WTC11 (cell line): ENCODE measurements at regions not wholly inside any gene's neighbourhood (a gene's known extent, or its start where the extent isn't known, plus 50 kb on each side); places are given as distances from the start of the nearest gene placed in this dataset.

Experiments
- ATAC-seq: fragments of 200-7000 bp; cut with Tn5 transposase; 2 replicates; pipeline ENCODE4 v1.10.0; 2021; ENCODE audit warnings: mild to moderate bottlenecking, moderate library complexity
- CTCF ChIA-PET: fragments of 300-600 bp; sonication (Branson Sonifier 250); formaldehyde crosslinking; loops from one replicate; lab custom pipeline; 2021; ENCODE audit warnings: antibody characterized with exemption; lab: Charles Lee
- POLR2A ChIA-PET: fragments of 350-600 bp; sonication (Branson Sonifier 250); formaldehyde crosslinking; loops from one replicate; lab custom pipeline; 2021; ENCODE audit warnings: antibody characterized with exemption; lab: Charles Lee
- DNase-seq: peaks from one replicate; pipeline ENCODE4 v3.0.0; 2021; ENCODE audit warnings: low spot score
- H3K27ac Mint-ChIP-seq: 2 replicates; pipeline ENCODE4 v1.8.0; 2021; ENCODE audit warnings: mixed read lengths
- H3K27me3 Mint-ChIP-seq: 2 replicates; pipeline ENCODE4 v1.8.0; 2021; ENCODE audit warnings: low read depth, mild to moderate bottlenecking, moderate library complexity, mixed read lengths
- H3K36me3 Mint-ChIP-seq: 2 replicates; pipeline ENCODE4 v1.8.0; 2021; ENCODE audit warnings: mixed read lengths
- H3K4me1 Mint-ChIP-seq: 2 replicates; pipeline ENCODE4 v1.8.0; 2022; ENCODE audit warnings: mixed read lengths
- H3K4me3 Mint-ChIP-seq: 2 replicates; pipeline ENCODE4 v1.8.0; 2021; ENCODE audit warnings: mild to moderate bottlenecking, moderate library complexity, mixed read lengths
- H3K9me3 Mint-ChIP-seq: 2 replicates; pipeline ENCODE4 v1.8.0; 2021; ENCODE audit warnings: mixed read lengths
- NR3C1 ChIP-seq: sonication (generic); formaldehyde crosslinking; conservative IDR thresholded peaks from 2 replicates; pipeline ENCODE4 v1.8.1; 2023; ENCODE audit warnings: low read depth, mild to moderate bottlenecking, missing genetic modification reagents
- SMAD3 ChIP-seq: sonication (generic); formaldehyde crosslinking; IDR thresholded peaks from 2 replicates; pipeline ENCODE4 v1.8.0; 2022; ENCODE audit warnings: missing genetic modification reagents, mild to moderate bottlenecking, borderline replicate concordance
- SP1 ChIP-seq: sonication (generic); formaldehyde crosslinking; conservative IDR thresholded peaks from 2 replicates; pipeline ENCODE4 v1.8.1; 2022; ENCODE audit warnings: missing genetic modification reagents
- ZBTB21 ChIP-seq: sonication (generic); formaldehyde crosslinking; IDR thresholded peaks from 2 replicates; pipeline ENCODE4 v1.8.1; 2023; ENCODE audit warnings: mild to moderate bottlenecking, missing genetic modification reagents, borderline replicate concordance
- ZNF219 ChIP-seq: sonication (generic); formaldehyde crosslinking; IDR thresholded peaks from 2 replicates; pipeline ENCODE4 v1.8.0; 2023; ENCODE audit warnings: missing genetic modification reagents, mild to moderate bottlenecking, borderline replicate concordance
- ZNF671 ChIP-seq: fragments of 250-450 bp; sonication (Bioruptor Pico); IDR thresholded peaks from 2 replicates; pipeline ENCODE4 v1.8.0; 2021; ENCODE audit warnings: mild to moderate bottlenecking
- TF ChIP-seq, protein P1 (sequence below): sonication (generic); formaldehyde crosslinking; IDR thresholded peaks from 2 replicates; pipeline ENCODE4 v1.8.0; 2022; ENCODE audit warnings: mild to moderate bottlenecking, missing genetic modification reagents
- TF ChIP-seq, protein P2 (sequence below): sonication (generic); formaldehyde crosslinking; IDR thresholded peaks from 2 replicates; pipeline ENCODE4 v1.8.0; 2022; ENCODE audit warnings: mild to moderate bottlenecking, missing genetic modification reagents
- TF ChIP-seq, protein P3 (sequence below): sonication (generic); formaldehyde crosslinking; IDR thresholded peaks from 2 replicates; pipeline ENCODE4 v1.8.1; 2023; ENCODE audit warnings: mild to moderate bottlenecking, missing genetic modification reagents, moderate library complexity
- TF ChIP-seq, protein P4 (sequence below): fragments of 250-450 bp; sonication (Bioruptor Pico); IDR thresholded peaks from 2 replicates; pipeline ENCODE4 v1.8.0; 2021; ENCODE audit warnings: mild to moderate bottlenecking
- TF ChIP-seq, protein P5 (sequence below): sonication (generic); formaldehyde crosslinking; IDR thresholded peaks from 2 replicates; pipeline ENCODE4 v1.8.1; 2023; ENCODE audit warnings: mild to moderate bottlenecking, missing genetic modification reagents
- TF ChIP-seq, protein P6 (sequence below): fragments of 250-450 bp; sonication (Bioruptor Pico); IDR thresholded peaks from 2 replicates; pipeline ENCODE4 v1.9.0; 2021; ENCODE audit warnings: moderate library complexity, mild to moderate bottlenecking, inconsistent platforms, borderline replicate concordance
- TF ChIP-seq, protein P7 (sequence below): fragments of 200-600 bp; IDR thresholded peaks from 2 replicates; pipeline ENCODE4 v1.8.0; 2022; ENCODE audit warnings: antibody characterized with exemption

DNA sequence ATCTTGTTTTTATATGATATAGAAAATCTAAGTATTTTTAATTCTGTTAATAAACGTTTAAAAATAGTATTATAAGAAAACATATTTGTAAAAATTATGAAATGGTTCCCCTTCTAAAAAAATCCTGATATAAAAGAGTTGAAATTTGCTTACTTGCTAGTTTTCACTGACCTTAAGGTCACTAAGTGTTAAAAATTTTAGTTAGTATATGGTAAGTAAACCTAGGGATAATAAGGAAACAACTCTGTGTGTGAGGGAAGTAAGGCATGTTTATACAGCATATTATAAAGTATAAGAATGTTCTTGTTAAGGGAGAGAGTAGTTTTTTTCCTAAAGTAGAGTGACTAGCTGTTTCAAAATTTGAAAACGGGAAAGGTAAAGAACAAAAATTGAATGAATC, 130.9 kb upstream of the LYPLAL1 start:
- ATAC-seq: no peak
- Mint-ChIP-seq H3K4me1 (peaks cover 2% of the 10 kb centered on the region; the same call in 1 of the 2 replicates), H3K27ac (no peak overlapping the region), H3K9me3 (peaks cover 18% of the 10 kb centered on the region), H3K4me3 (no peak overlapping the region), H3K27me3 (no peaks in the 10 kb centered on the region), H3K36me3 (peaks cover 12% of the 10 kb centered on the region)
- POLR2A ChIA-PET: no interaction called here
- no peak for DNase-seq
- TF ChIP-seq, protein P1, sequence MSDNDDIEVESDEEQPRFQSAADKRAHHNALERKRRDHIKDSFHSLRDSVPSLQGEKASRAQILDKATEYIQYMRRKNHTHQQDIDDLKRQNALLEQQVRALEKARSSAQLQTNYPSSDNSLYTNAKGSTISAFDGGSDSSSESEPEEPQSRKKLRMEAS (CRISPR knock-in tag): no peak
- TF ChIP-seq, protein P2, sequence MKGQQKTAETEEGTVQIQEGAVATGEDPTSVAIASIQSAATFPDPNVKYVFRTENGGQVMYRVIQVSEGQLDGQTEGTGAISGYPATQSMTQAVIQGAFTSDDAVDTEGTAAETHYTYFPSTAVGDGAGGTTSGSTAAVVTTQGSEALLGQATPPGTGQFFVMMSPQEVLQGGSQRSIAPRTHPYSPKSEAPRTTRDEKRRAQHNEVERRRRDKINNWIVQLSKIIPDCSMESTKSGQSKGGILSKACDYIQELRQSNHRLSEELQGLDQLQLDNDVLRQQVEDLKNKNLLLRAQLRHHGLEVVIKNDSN: no peak
- TF ChIP-seq, protein P3, sequence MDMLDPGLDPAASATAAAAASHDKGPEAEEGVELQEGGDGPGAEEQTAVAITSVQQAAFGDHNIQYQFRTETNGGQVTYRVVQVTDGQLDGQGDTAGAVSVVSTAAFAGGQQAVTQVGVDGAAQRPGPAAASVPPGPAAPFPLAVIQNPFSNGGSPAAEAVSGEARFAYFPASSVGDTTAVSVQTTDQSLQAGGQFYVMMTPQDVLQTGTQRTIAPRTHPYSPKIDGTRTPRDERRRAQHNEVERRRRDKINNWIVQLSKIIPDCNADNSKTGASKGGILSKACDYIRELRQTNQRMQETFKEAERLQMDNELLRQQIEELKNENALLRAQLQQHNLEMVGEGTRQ (CRISPR knock-in tag): no peak
- TF ChIP-seq ZBTB21 (CRISPR knock-in tag) (no peak), ZNF219 (CRISPR knock-in tag) (no peak)
- TF ChIP-seq, protein P4, sequence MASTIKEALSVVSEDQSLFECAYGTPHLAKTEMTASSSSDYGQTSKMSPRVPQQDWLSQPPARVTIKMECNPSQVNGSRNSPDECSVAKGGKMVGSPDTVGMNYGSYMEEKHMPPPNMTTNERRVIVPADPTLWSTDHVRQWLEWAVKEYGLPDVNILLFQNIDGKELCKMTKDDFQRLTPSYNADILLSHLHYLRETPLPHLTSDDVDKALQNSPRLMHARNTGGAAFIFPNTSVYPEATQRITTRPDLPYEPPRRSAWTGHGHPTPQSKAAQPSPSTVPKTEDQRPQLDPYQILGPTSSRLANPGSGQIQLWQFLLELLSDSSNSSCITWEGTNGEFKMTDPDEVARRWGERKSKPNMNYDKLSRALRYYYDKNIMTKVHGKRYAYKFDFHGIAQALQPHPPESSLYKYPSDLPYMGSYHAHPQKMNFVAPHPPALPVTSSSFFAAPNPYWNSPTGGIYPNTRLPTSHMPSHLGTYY (CRISPR knock-in tag): no peak
- TF ChIP-seq, all 79 proteins: peak for 0
- CTCF ChIA-PET: no interaction called here

DNA sequence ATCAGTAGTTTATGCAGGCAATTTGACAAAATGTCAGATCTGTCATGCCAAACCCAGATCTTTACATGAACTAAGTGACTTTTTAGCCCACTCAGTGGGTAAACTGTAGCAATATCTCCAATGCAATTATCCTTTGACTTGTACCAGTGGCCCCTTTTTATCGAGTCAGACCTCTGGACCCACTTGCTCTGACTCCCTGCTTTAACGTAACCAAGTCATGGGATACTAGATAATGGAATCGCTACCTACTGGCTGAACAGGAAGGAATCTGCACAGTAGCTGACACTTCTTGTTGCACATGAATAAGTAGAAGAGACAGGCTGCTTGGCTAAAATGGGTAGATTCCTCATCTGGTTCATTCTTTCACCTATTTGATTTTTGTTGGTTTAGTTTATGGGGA, 128.4 kb upstream of the LYPLAL1 start:
- peaks cover 18% of the 10 kb centered on the region for H3K9me3 Mint-ChIP-seq
- no peaks in the 10 kb centered on the region for H3K27me3 Mint-ChIP-seq
- ATAC-seq (no peak), DNase-seq (no peak)
- peaks cover 12% of the 10 kb centered on the region for H3K36me3 Mint-ChIP-seq
- POLR2A ChIA-PET: no interaction called here
- TF ChIP-seq, protein P5, sequence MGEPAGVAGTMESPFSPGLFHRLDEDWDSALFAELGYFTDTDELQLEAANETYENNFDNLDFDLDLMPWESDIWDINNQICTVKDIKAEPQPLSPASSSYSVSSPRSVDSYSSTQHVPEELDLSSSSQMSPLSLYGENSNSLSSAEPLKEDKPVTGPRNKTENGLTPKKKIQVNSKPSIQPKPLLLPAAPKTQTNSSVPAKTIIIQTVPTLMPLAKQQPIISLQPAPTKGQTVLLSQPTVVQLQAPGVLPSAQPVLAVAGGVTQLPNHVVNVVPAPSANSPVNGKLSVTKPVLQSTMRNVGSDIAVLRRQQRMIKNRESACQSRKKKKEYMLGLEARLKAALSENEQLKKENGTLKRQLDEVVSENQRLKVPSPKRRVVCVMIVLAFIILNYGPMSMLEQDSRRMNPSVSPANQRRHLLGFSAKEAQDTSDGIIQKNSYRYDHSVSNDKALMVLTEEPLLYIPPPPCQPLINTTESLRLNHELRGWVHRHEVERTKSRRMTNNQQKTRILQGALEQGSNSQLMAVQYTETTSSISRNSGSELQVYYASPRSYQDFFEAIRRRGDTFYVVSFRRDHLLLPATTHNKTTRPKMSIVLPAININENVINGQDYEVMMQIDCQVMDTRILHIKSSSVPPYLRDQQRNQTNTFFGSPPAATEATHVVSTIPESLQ (CRISPR knock-in tag): no peak
- TF ChIP-seq SP1 (CRISPR knock-in tag) (no peak), NR3C1 (CRISPR knock-in tag) (no peak), SMAD3 (CRISPR knock-in tag) (no peak), ZNF671 (CRISPR knock-in tag) (no peak)
- TF ChIP-seq, protein P3 (CRISPR knock-in tag): no peak
- TF ChIP-seq, protein P6, sequence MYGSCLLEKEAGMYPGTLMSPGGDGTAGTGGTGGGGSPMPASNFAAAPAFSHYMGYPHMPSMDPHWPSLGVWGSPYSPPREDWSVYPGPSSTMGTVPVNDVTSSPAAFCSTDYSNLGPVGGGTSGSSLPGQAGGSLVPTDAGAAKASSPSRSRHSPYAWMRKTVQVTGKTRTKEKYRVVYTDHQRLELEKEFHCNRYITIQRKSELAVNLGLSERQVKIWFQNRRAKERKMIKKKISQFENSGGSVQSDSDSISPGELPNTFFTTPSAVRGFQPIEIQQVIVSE (CRISPR knock-in tag): no peak
- TF ChIP-seq, protein P7, sequence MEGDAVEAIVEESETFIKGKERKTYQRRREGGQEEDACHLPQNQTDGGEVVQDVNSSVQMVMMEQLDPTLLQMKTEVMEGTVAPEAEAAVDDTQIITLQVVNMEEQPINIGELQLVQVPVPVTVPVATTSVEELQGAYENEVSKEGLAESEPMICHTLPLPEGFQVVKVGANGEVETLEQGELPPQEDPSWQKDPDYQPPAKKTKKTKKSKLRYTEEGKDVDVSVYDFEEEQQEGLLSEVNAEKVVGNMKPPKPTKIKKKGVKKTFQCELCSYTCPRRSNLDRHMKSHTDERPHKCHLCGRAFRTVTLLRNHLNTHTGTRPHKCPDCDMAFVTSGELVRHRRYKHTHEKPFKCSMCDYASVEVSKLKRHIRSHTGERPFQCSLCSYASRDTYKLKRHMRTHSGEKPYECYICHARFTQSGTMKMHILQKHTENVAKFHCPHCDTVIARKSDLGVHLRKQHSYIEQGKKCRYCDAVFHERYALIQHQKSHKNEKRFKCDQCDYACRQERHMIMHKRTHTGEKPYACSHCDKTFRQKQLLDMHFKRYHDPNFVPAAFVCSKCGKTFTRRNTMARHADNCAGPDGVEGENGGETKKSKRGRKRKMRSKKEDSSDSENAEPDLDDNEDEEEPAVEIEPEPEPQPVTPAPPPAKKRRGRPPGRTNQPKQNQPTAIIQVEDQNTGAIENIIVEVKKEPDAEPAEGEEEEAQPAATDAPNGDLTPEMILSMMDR: no peak
- TF ChIP-seq, all 79 proteins: peak for 0
- Mint-ChIP-seq H3K4me1 (no peaks in the 10 kb centered on the region), H3K4me3 (no peak overlapping the region), H3K27ac (no peak overlapping the region)
- CTCF ChIA-PET: no interaction called here
